Activated CD4-positive, alpha-beta T cell treated with anti-CD3 and anti-CD28 coated beads for 36 hours (primary cell): ENCODE measurements at regions not wholly inside any gene's neighbourhood (a gene's known extent, or its start where the extent isn't known, plus 50 kb on each side); places are given as distances from the start of the nearest gene placed in this dataset.
"Not testable (repeated sequence)": the region's sequence is repeated elsewhere in the genome, so short reads cannot be mapped to it uniquely, and the experiment has no call there.

ENCODE experiments used
- ATAC-seq: fragments of 200-7000 bp; cut with Tn5 transposase; one replicate; pipeline ENCODE4 v1.10.0; 2021; ENCODE audit warnings: mild to moderate bottlenecking, moderate library complexity
- CTCF ChIA-PET: fragments of 350-600 bp; sonication (Branson Sonifier 250); formaldehyde crosslinking; loops from one replicate; lab custom pipeline; 2021; ENCODE audit warnings: antibody characterized with exemption; lab: Charles Lee
- POLR2A ChIA-PET: fragments of 350-600 bp; sonication (Branson Sonifier 250); formaldehyde crosslinking; loops from one replicate; lab custom pipeline; 2021; ENCODE audit warnings: antibody characterized with exemption, inconsistent platforms; lab: Charles Lee
- DNase-seq: peaks from one replicate; pipeline ENCODE4 v3.0.0-alpha.2; 2020
- H3K27ac Mint-ChIP-seq: one replicate; pipeline ENCODE4 v1.8.0; 2021; ENCODE audit warnings: mixed read lengths
- H3K27me3 Mint-ChIP-seq: one replicate; pipeline ENCODE4 v1.8.0; 2021; ENCODE audit warnings: mixed read lengths
- H3K36me3 Mint-ChIP-seq: one replicate; pipeline ENCODE4 v1.8.0; 2021; ENCODE audit warnings: low read depth, mixed read lengths
- H3K4me1 Mint-ChIP-seq: one replicate; pipeline ENCODE4 v1.8.0; 2021; ENCODE audit warnings: mixed read lengths
- H3K4me3 Mint-ChIP-seq: one replicate; pipeline ENCODE4 v1.8.0; 2021; ENCODE audit warnings: mild to moderate bottlenecking, moderate library complexity, mixed read lengths
- H3K9me3 Mint-ChIP-seq: one replicate; pipeline ENCODE4 v1.8.0; 2021; ENCODE audit warnings: low read depth, mixed read lengths
- intact Hi-C, 2 experiments: fragments of 100-400 bp; cut with DNase I in 1 of 2; cut with micrococcal nuclease in 1 of 2; formaldehyde crosslinking; loops; one replicate each; pipeline versions ENCODE4 v1.14.2 to v1.15.1; 2022 to 2024; cut with DNase I, micrococcal nuclease

- intact Hi-C loops: no loop called here
- H3K27ac Mint-ChIP-seq: no peak overlapping the region
- ATAC-seq (no peak), DNase-seq (no peak)
- H3K4me3 Mint-ChIP-seq: no peak overlapping the region
- H3K4me1 Mint-ChIP-seq: no peaks in the 10 kb centered on the region
- H3K9me3 Mint-ChIP-seq: no peaks in the 10 kb centered on the region
- peaks cover 11% of the 10 kb centered on the region for H3K27me3 Mint-ChIP-seq
- CTCF ChIA-PET: interaction anchor here (0.7 to 1.0 kb wide), 4 partner anchors 13 to 346 kb away, joined by 3 to 6 read pairs (median 3); no protein-coding TSS in a partner anchor
- H3K36me3 Mint-ChIP-seq: no peaks in the 10 kb centered on the region
- POLR2A ChIA-PET: no interaction called here
Observed at GRCh38 chr4:155441475-155441874, 64.7 kb upstream of the MAP9 start.

GRCh38 chr4:155439760-155440159, 63.0 kb upstream of the MAP9 start:
- H3K27ac Mint-ChIP-seq, POLR2A ChIA-PET, H3K4me3 Mint-ChIP-seq, H3K9me3 Mint-ChIP-seq, H3K36me3 Mint-ChIP-seq, H3K4me1 Mint-ChIP-seq, intact Hi-C loops, ATAC-seq, DNase-seq: not testable (repeated sequence)
- H3K27me3 Mint-ChIP-seq: peaks cover 14% of the 10 kb centered on the region
- CTCF ChIA-PET: interaction anchor here (0.6 to 2.5 kb wide), 3 partner anchors 9 to 428 kb away, joined by 3 to 10 read pairs (median 3); no protein-coding TSS in a partner anchor

GRCh38 chr4:155434904-155435303, 58.1 kb upstream of the MAP9 start:
- Mint-ChIP-seq H3K36me3 (no peaks in the 10 kb centered on the region), H3K27me3 (peaks cover 9% of the 10 kb centered on the region), H3K9me3 (no peaks in the 10 kb centered on the region), H3K4me1 (no peaks in the 10 kb centered on the region), H3K4me3 (no peak overlapping the region), H3K27ac (no peak overlapping the region)
- ATAC-seq (no peak), DNase-seq (no peak)
- POLR2A ChIA-PET: no interaction called here
- intact Hi-C loops: no loop called here
- CTCF ChIA-PET: no interaction called here

- no peaks in the 10 kb centered on the region for H3K36me3 Mint-ChIP-seq
- H3K9me3 Mint-ChIP-seq: no peaks in the 10 kb centered on the region
- peaks cover 14% of the 10 kb centered on the region for H3K27me3 Mint-ChIP-seq
- POLR2A ChIA-PET: no interaction called here
- CTCF ChIA-PET: no interaction called here
- DNase-seq: no peak
- H3K4me3 Mint-ChIP-seq: no peak overlapping the region
- no peak for ATAC-seq
- H3K27ac Mint-ChIP-seq: no peak overlapping the region
- H3K4me1 Mint-ChIP-seq: no peaks in the 10 kb centered on the region
- intact Hi-C loops: no loop called here
Observed at GRCh38 chr4:155434366-155434765, 57.6 kb upstream of the MAP9 start.

- ATAC-seq (no peak), DNase-seq (no peak)
- no peaks in the 10 kb centered on the region for H3K9me3 Mint-ChIP-seq
- ChIA-PET CTCF (no interaction called here), POLR2A (no interaction called here)
- H3K4me1 Mint-ChIP-seq: no peaks in the 10 kb centered on the region
- peaks cover 16% of the 10 kb centered on the region for H3K27me3 Mint-ChIP-seq
- no peak overlapping the region for H3K27ac Mint-ChIP-seq
- no peak overlapping the region for H3K4me3 Mint-ChIP-seq
- intact Hi-C loops: no loop called here
- H3K36me3 Mint-ChIP-seq: no peaks in the 10 kb centered on the region
Observed at GRCh38 chr4:155433636-155434360, 57.0 kb upstream of the MAP9 start.

GRCh38 chr4:155430895-155431795, 54.4 kb upstream of the MAP9 start:
- Mint-ChIP-seq H3K4me1 (no peaks in the 10 kb centered on the region), H3K36me3 (no peaks in the 10 kb centered on the region), H3K4me3 (no peak overlapping the region), H3K9me3 (peaks cover 1% of the 10 kb centered on the region), H3K27ac (no peak overlapping the region), H3K27me3 (peaks cover 17% of the 10 kb centered on the region)
- DNase-seq (no peak), ATAC-seq (no peak)
- ChIA-PET CTCF (interaction anchor here (2.5 kb wide), 1 partner anchor 8 kb away, joined by 10 read pairs; no protein-coding TSS in a partner anchor), POLR2A (no interaction called here)
- intact Hi-C loops: no loop called here

GRCh38 chr4:155428128-155428527, 51.4 kb upstream of the MAP9 start:
- intact Hi-C loops: no loop called here
- H3K9me3 Mint-ChIP-seq: peaks cover 1% of the 10 kb centered on the region
- H3K27ac Mint-ChIP-seq: no peak overlapping the region
- H3K36me3 Mint-ChIP-seq: no peaks in the 10 kb centered on the region
- no peak for DNase-seq
- no peaks in the 10 kb centered on the region for H3K4me1 Mint-ChIP-seq
- POLR2A ChIA-PET: no interaction called here
- H3K27me3 Mint-ChIP-seq: peaks cover 11% of the 10 kb centered on the region
- CTCF ChIA-PET: interaction anchor here (0.6 kb wide), 1 partner anchor 318 kb away, joined by 3 read pairs; no protein-coding TSS in a partner anchor
- no peak overlapping the region for H3K4me3 Mint-ChIP-seq
- ATAC-seq: no peak

GRCh38 chr4:155426953-155427352, 50.2 kb upstream of the MAP9 start:
- Mint-ChIP-seq H3K4me1 (no peaks in the 10 kb centered on the region), H3K36me3 (no peaks in the 10 kb centered on the region), H3K27me3 (peaks cover 15% of the 10 kb centered on the region), H3K9me3 (peaks cover 1% of the 10 kb centered on the region), H3K4me3 (no peak overlapping the region), H3K27ac (no peak overlapping the region)
- DNase-seq (no peak), ATAC-seq (no peak)
- intact Hi-C loops: no loop called here
- CTCF ChIA-PET: interaction anchor here (0.6 kb wide), 2 partner anchors 13 to 16 kb away, joined by 3 read pairs; no protein-coding TSS in a partner anchor
- POLR2A ChIA-PET: no interaction called here
